ENCODE measurements at regions not wholly inside any gene's neighbourhood (a gene's known extent, or its start where the extent isn't known, plus 50 kb on each side); places are given as distances from the start of the nearest gene placed in this dataset.

GRCh38 chr3:66755924-66756323 lies 242.2 kb upstream of the KBTBD8 start:
- H3K9me3 ChIP-seq: no peaks in the 10 kb centered on the region
- H3K27me3 ChIP-seq: no peaks in the 10 kb centered on the region
- H3K27ac ChIP-seq: no peak overlapping the region
- 86 to 91% (median 90%) methylated on average over 6 of the region's 6 CpGs for WGBS, 3 donors
- H3K4me3 ChIP-seq: no peak overlapping the region
- no peak for DNase-seq
- no peaks in the 10 kb centered on the region for H3K36me3 ChIP-seq
- no peak for TF ChIP-seq EP300 (IDR thresholded peaks at IDR 0.05)
- no peak for TF ChIP-seq CTCF (IDR thresholded peaks at IDR 0.05)
- no peak for TF ChIP-seq POLR2A (IDR thresholded peaks at IDR 0.05)
- intact Hi-C loops (cut with DNase I): no loop called here
- peaks cover 2% of the 10 kb centered on the region for H3K4me1 ChIP-seq (ENCODE audit: insufficient read depth)

- WGBS, 3 donors: 82 to 94% (median 94%) methylated on average over 8 of the region's 8 CpGs
- Histone ChIP-seq H3K4me3 (no peak overlapping the region), H3K9me3 (no peaks in the 10 kb centered on the region), H3K36me3 (no peaks in the 10 kb centered on the region), H3K27ac (no peak overlapping the region), H3K27me3 (no peaks in the 10 kb centered on the region), H3K4me1 (ENCODE audit: insufficient read depth) (no peaks in the 10 kb centered on the region)
- intact Hi-C loops (cut with DNase I): no loop called here
- DNase-seq: no peak
- TF ChIP-seq CTCF (IDR thresholded peaks at IDR 0.05): no peak
- no peak for TF ChIP-seq EP300 (IDR thresholded peaks at IDR 0.05)
- TF ChIP-seq POLR2A (IDR thresholded peaks at IDR 0.05): no peak
These were observed 241.6 kb upstream of the KBTBD8 start for GRCh38 chr3:66756468-66757036.

GRCh38 chr3:66761093-66761780 lies 236.9 kb upstream of the KBTBD8 start:
- Histone ChIP-seq H3K4me1 (ENCODE audit: insufficient read depth) (no peaks in the 10 kb centered on the region), H3K36me3 (no peaks in the 10 kb centered on the region), H3K4me3 (no peak overlapping the region), H3K27ac (no peak overlapping the region), H3K27me3 (no peaks in the 10 kb centered on the region), H3K9me3 (no peaks in the 10 kb centered on the region)
- intact Hi-C loops (cut with DNase I): no loop called here
- no peak for DNase-seq
- TF ChIP-seq EP300 (IDR thresholded peaks at IDR 0.05) (no peak), POLR2A (IDR thresholded peaks at IDR 0.05) (no peak), CTCF (IDR thresholded peaks at IDR 0.05) (no peak)
- WGBS, 3 donors: 83 to 90% (median 89%) methylated on average over 9 of the region's 9 CpGs

- H3K9me3 ChIP-seq: no peaks in the 10 kb centered on the region
- no peak for TF ChIP-seq EP300 (IDR thresholded peaks at IDR 0.05)
- intact Hi-C loops (cut with DNase I): no loop called here
- no peak overlapping the region for H3K4me3 ChIP-seq
- DNase-seq: peak in 1 of 5 donors; percentile 32
- H3K27ac ChIP-seq: no peak overlapping the region
- no peaks in the 10 kb centered on the region for H3K4me1 ChIP-seq (ENCODE audit: insufficient read depth)
- WGBS, 3 donors: 38 to 55% (median 42%) methylated on average over 6 of the region's 6 CpGs
- no peaks in the 10 kb centered on the region for H3K27me3 ChIP-seq
- no peaks in the 10 kb centered on the region for H3K36me3 ChIP-seq
These were observed 235.0 kb upstream of the KBTBD8 start for GRCh38 chr3:66762916-66763693.

GRCh38 chr3:66778107-66778506 lies 220.0 kb upstream of the KBTBD8 start:
- Histone ChIP-seq H3K9me3 (no peaks in the 10 kb centered on the region), H3K4me1 (ENCODE audit: insufficient read depth) (no peaks in the 10 kb centered on the region), H3K27me3 (no peaks in the 10 kb centered on the region), H3K36me3 (no peaks in the 10 kb centered on the region), H3K27ac (no peak overlapping the region), H3K4me3 (no peak overlapping the region)
- no peak for DNase-seq
- TF ChIP-seq POLR2A (IDR thresholded peaks at IDR 0.05): no peak
- no peak for TF ChIP-seq CTCF (IDR thresholded peaks at IDR 0.05)
- no peak for TF ChIP-seq EP300 (IDR thresholded peaks at IDR 0.05)
- 73 to 75% (median 75%) methylated on average over 5 of the region's 5 CpGs for WGBS, 3 donors
- intact Hi-C loops (cut with DNase I): no loop called here

Measured in ovary (tissue), 7 donors.